ENCODE measurements at regions not wholly inside any gene's neighbourhood (a gene's known extent, or its start where the extent isn't known, plus 50 kb on each side); places are given as distances from the start of the nearest gene placed in this dataset.

DNA sequence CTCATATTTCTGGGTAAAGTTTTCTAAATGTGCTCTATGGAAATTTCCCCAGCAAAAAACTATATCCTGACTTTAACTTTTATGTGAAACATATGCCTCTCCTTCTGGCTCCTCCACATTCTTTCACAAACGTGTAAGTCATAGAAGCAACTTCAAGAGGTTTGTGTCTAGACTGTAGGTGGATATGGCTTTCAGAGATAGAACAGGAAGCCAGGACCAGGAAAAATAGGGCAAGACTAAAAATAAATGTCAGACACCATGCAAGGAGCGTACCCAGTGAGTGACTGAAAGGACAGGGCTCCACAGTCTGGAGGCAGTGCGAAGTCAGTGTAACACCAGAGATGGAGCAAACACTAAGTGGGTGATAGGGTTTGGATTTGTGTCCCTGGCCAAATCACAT lies 240.7 kb downstream of the COX7C start:
- H3K9me3 Mint-ChIP-seq (ENCODE audit: insufficient read depth) = no peaks in the 10 kb centered on the region
- POLR2A ChIA-PET = interaction anchor here (0.6 kb wide), 1 partner anchor 67 kb away, joined by 4 read pairs; no protein-coding TSS in a partner anchor

DNA sequence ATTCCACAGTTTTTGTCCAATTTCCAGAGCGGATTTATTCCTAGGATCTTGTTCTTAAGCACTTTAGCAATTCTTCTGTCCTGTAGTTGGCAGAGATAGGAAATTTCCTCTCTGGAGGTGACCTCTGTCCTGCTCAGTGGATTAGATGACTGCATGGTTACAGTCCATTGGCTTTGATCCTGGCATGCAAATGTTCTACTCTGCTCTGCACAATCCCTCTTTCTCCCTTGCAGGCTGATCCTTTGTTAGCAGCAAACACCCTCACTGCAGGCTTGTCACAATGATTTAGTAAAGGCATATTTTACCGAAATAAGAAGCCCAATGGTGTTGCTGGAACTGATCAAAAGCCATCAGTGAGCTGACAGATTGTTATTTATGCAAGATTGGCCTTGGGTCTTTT lies 243.8 kb downstream of the COX7C start:
- no peaks in the 10 kb centered on the region for H3K9me3 Mint-ChIP-seq (ENCODE audit: insufficient read depth)
- ATAC-seq (no peak), DNase-seq (no peak)
- H3K4me1 Mint-ChIP-seq (ENCODE audit: low read depth) = no peaks in the 10 kb centered on the region
- H3K4me3 Mint-ChIP-seq = no peak overlapping the region
- ChIA-PET POLR2A (no interaction called here), CTCF (no interaction called here)
- no peak overlapping the region for H3K27ac Mint-ChIP-seq
- no peaks in the 10 kb centered on the region for H3K36me3 Mint-ChIP-seq (ENCODE audit: low read depth)
- peaks cover 10% of the 10 kb centered on the region for H3K27me3 Mint-ChIP-seq (ENCODE audit: low read depth)

More for the DNA sequence above, 240.7 kb downstream of the COX7C start:
- Mint-ChIP-seq H3K4me1 (ENCODE audit: low read depth) (no peaks in the 10 kb centered on the region), H3K4me3 (no peak overlapping the region), H3K27ac (no peak overlapping the region), H3K27me3 (ENCODE audit: low read depth) (peaks cover 8% of the 10 kb centered on the region), H3K36me3 (ENCODE audit: low read depth) (no peaks in the 10 kb centered on the region)
- CTCF ChIA-PET = no interaction called here
- DNase-seq = no peak
- ATAC-seq = no peak

DNA sequence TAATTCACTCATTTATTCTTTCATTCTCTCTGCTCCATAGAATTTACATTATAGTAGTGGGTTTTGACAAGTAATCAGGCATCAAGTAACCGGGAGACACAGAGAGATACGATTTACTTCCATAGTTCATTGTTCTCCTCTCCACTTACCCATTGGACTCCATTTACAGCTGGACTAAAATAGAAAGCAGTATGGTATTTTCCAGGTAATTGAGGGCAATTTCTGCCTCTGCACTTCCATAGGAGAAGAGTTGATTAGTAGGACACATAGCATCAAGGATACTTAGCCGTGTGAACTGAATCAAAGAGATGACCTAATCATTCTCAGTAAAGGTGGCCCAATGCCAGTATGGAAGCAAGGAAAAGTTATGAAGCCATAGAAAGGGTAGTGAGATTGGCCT lies 244.4 kb downstream of the COX7C start:
- DNase-seq = no peak
- no peak for ATAC-seq

DNA sequence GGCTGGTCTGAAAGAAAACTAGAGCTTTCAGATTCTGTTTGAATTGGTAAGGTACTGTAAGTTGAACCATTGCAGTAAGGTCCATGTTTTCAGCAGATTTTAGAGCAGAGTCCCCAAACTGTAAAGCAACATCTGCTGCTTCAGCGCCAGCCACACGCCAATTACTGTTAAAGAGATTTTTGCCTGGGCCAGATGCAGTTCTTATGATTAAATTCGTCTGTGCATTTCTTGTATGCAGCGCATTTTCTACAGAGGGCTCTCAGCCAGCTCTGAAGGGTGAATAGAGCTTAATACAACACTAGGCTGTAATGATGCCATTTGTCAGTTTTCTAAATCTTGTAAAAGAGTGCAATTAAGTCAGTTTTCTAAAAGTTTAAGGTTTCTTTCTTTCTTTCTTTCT lies 246.3 kb downstream of the COX7C start:
- H3K27ac Mint-ChIP-seq = no peak overlapping the region
- H3K4me1 Mint-ChIP-seq (ENCODE audit: low read depth) = no peaks in the 10 kb centered on the region
- POLR2A ChIA-PET = no interaction called here
- ATAC-seq = no peak
- CTCF ChIA-PET = no interaction called here
- DNase-seq = no peak
- no peak overlapping the region for H3K4me3 Mint-ChIP-seq
- peaks cover 13% of the 10 kb centered on the region for H3K27me3 Mint-ChIP-seq (ENCODE audit: low read depth)
- H3K9me3 Mint-ChIP-seq (ENCODE audit: insufficient read depth) = no peaks in the 10 kb centered on the region
- H3K36me3 Mint-ChIP-seq (ENCODE audit: low read depth) = no peaks in the 10 kb centered on the region

More for the DNA sequence above, 244.4 kb downstream of the COX7C start:
- no peak overlapping the region for H3K27ac Mint-ChIP-seq
- CTCF ChIA-PET = no interaction called here
- H3K4me3 Mint-ChIP-seq = no peak overlapping the region
- POLR2A ChIA-PET = no interaction called here
- H3K36me3 Mint-ChIP-seq (ENCODE audit: low read depth) = no peaks in the 10 kb centered on the region
- no peaks in the 10 kb centered on the region for H3K9me3 Mint-ChIP-seq (ENCODE audit: insufficient read depth)
- no peaks in the 10 kb centered on the region for H3K4me1 Mint-ChIP-seq (ENCODE audit: low read depth)
- peaks cover 10% of the 10 kb centered on the region for H3K27me3 Mint-ChIP-seq (ENCODE audit: low read depth)

DNA sequence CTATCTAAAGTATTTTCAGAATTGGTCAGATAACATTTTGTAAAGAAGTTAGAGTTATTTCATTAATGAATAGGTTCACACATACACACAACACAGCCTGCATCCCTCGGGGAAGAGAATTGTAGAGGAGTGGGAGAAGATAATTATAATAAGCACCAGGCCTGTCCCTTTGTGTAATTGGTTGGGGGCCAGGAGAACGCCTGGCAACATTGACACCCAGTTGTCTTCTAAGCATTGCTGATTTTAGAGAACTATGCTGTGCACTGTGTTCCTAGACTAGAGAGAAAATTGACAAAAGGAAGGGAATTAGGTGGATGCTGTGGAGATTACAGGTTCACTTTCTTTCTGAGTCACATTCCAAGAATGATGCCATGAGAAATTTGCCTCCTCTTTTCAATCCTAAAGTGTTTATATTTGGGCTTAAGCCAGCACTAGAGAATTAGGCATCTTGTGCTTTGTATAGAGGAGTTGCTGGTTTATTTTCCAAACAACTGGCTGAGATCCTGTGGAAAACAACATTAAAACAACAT lies 247.6 kb downstream of the COX7C start:
- POLR2A ChIA-PET = no interaction called here
- Mint-ChIP-seq H3K27me3 (ENCODE audit: low read depth) (peaks cover 15% of the 10 kb centered on the region), H3K4me3 (no peak overlapping the region), H3K27ac (no peak overlapping the region), H3K36me3 (ENCODE audit: low read depth) (no peaks in the 10 kb centered on the region), H3K4me1 (ENCODE audit: low read depth) (no peaks in the 10 kb centered on the region), H3K9me3 (ENCODE audit: insufficient read depth) (no peaks in the 10 kb centered on the region)
- CTCF ChIA-PET = no interaction called here
- ATAC-seq (no peak), DNase-seq (no peak)

DNA sequence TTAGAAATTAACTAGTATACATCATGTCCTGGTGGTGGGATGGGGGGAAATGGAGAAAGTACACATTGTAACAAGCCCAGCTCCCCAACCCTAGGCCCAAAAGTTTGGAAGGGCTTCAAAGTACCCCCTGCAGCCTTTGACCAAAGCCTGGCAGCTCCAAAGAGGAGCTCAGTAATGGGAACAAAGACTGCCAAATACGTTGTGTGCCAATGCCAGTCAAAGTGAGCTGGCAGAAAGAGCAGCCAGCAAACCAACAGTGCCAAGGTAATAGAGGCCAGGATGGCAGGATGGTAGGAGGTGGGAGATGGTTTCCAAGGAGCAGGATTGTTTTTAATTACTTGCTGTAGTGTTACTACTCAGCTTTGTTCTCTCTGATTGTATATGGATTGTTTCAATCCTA lies 248.3 kb downstream of the COX7C start:
- ATAC-seq (no peak), DNase-seq (no peak)
- Mint-ChIP-seq H3K9me3 (ENCODE audit: insufficient read depth) (no peaks in the 10 kb centered on the region), H3K36me3 (ENCODE audit: low read depth) (no peaks in the 10 kb centered on the region), H3K27me3 (ENCODE audit: low read depth) (peaks cover 15% of the 10 kb centered on the region), H3K4me1 (ENCODE audit: low read depth) (no peaks in the 10 kb centered on the region), H3K27ac (no peak overlapping the region), H3K4me3 (no peak overlapping the region)
- ChIA-PET CTCF (no interaction called here), POLR2A (no interaction called here)

DNA sequence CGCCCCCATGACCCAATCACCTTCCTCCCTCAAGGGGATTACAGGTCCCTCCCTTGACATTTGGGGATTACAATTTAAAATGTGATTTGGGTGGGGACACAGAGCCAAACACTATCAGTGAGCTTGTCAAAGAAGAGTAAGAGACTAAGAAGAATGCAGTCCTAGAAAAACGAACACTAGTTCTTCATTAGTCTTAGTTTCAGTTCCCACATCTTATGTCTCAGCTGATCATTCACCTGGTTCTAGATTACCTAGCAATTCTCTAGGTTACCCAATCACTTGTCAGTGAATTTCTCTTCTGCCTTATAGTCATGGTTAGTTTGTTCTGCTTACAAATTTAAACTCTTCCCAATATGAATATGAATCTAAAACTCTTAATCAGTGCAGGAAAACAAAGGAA lies 251.5 kb downstream of the COX7C start:
- Mint-ChIP-seq H3K36me3 (ENCODE audit: low read depth) (no peaks in the 10 kb centered on the region), H3K27me3 (ENCODE audit: low read depth) (peaks cover 8% of the 10 kb centered on the region), H3K4me3 (no peak overlapping the region), H3K9me3 (ENCODE audit: insufficient read depth) (no peaks in the 10 kb centered on the region), H3K27ac (no peak overlapping the region), H3K4me1 (ENCODE audit: low read depth) (no peaks in the 10 kb centered on the region)
- POLR2A ChIA-PET = no interaction called here
- CTCF ChIA-PET = no interaction called here
- ATAC-seq = no peak
- no peak for DNase-seq

DNA sequence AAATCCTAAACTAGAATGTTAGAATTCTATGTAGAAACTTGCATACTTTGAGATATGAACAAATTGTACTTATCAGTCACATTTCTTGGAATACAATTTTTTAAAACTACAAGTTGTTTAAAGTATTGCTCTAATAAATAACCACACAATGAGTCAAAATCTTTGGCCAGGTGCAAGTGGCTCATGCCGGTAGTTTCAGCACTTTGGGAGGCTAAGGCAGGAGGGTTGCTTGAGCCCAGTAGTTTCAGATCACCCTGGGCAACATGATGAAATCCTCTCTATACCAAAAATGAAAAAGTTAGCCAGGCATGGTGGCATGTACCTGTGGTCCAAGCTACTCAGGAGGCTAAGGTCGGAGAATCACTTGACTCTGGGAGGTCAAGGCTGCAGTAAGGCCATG lies 257.8 kb downstream of the COX7C start:
- ChIA-PET POLR2A (no interaction called here), CTCF (no interaction called here)
- peaks cover 9% of the 10 kb centered on the region for H3K27me3 Mint-ChIP-seq (ENCODE audit: low read depth)
- no peak overlapping the region for H3K27ac Mint-ChIP-seq
- no peak overlapping the region for H3K4me3 Mint-ChIP-seq
- no peak for DNase-seq
- no peaks in the 10 kb centered on the region for H3K9me3 Mint-ChIP-seq (ENCODE audit: insufficient read depth)
- no peak for ATAC-seq
- H3K36me3 Mint-ChIP-seq (ENCODE audit: low read depth) = no peaks in the 10 kb centered on the region
- H3K4me1 Mint-ChIP-seq (ENCODE audit: low read depth) = no peaks in the 10 kb centered on the region

DNA sequence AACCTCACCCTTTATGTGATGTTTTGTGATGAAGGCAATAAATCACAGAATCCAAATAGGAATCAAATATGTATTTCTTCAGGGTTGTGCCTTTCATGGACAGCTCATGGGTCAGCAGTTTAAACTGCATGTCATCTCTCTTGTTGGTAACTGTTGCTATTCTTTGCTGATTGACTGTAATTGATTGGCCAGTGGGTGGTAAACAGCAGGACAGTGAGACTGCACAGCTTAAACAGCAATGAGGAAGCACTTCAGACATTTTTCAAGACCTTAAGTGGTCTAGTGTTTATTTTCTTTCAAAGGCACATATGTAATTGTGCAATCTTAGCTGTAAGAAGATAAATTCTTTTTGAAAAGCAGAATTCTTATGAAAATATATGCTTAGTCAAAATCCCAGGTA lies 260.5 kb downstream of the COX7C start:
- Mint-ChIP-seq H3K4me1 (ENCODE audit: low read depth) (no peaks in the 10 kb centered on the region), H3K36me3 (ENCODE audit: low read depth) (no peaks in the 10 kb centered on the region), H3K27ac (no peak overlapping the region), H3K4me3 (no peak overlapping the region), H3K9me3 (ENCODE audit: insufficient read depth) (no peaks in the 10 kb centered on the region), H3K27me3 (ENCODE audit: low read depth) (peaks cover 9% of the 10 kb centered on the region)
- ATAC-seq (no peak), DNase-seq (no peak)
- ChIA-PET CTCF (interaction anchor here (5.2 kb wide), 1 partner anchor 90 kb away, joined by 37 read pairs; no protein-coding TSS in a partner anchor), POLR2A (no interaction called here)

DNA sequence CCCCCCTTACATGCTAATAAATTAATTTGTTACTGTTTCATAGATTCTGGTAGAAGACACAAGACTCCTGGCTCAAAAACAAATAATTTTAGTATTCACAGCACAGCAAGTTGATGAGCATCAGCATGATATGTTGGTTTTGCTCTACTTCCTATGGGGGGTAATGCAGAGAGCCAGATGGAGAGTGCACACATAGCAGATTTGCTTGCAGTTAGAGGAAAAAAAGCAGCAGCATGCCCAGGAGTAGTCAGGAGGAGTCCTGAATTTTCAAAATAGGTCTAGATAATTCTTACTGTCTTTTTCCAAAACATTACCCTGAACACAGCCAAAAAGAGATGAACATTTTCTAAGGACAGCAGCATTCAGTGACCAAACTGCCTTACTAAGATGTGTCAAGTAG lies 261.3 kb downstream of the COX7C start:
- Mint-ChIP-seq H3K36me3 (ENCODE audit: low read depth) (no peaks in the 10 kb centered on the region), H3K4me3 (no peak overlapping the region), H3K4me1 (ENCODE audit: low read depth) (no peaks in the 10 kb centered on the region), H3K27me3 (ENCODE audit: low read depth) (peaks cover 9% of the 10 kb centered on the region), H3K27ac (no peak overlapping the region), H3K9me3 (ENCODE audit: insufficient read depth) (no peaks in the 10 kb centered on the region)
- DNase-seq = no peak
- no peak for ATAC-seq
- ChIA-PET POLR2A (no interaction called here), CTCF (interaction anchor here (2.6 to 5.2 kb wide), 2 partner anchors 89 to 133 kb away, joined by 23 to 37 read pairs; no protein-coding TSS in a partner anchor)

DNA sequence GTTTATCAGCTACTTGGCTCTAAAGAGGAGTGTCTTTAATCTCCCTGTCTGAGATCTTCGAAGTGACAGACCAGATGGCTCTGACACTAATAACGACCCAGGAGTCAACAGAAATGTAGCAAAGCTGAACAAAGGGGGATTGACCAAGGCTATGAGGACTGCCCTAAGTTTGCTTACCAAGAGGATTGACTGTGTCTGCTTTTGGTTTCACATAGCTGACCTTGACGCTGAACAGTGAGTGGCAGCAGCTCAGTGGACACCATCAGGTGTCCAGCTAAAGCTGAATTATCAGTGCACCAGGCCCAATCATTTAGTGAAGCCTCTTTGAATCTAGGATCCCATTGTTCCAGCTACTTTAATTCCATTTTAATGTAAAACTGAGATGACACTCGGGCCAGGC lies 262.6 kb downstream of the COX7C start:
- H3K4me3 Mint-ChIP-seq = no peak overlapping the region
- no peak overlapping the region for H3K27ac Mint-ChIP-seq
- ATAC-seq = no peak
- ChIA-PET CTCF (interaction anchor here (0.6 to 5.2 kb wide), 19 partner anchors 10 to 650 kb away, joined by 3 to 37 read pairs (median 4); no protein-coding TSS in a partner anchor), POLR2A (no interaction called here)
- no peaks in the 10 kb centered on the region for H3K4me1 Mint-ChIP-seq (ENCODE audit: low read depth)
- peaks cover 7% of the 10 kb centered on the region for H3K27me3 Mint-ChIP-seq (ENCODE audit: low read depth)
- no peaks in the 10 kb centered on the region for H3K36me3 Mint-ChIP-seq (ENCODE audit: low read depth)
- H3K9me3 Mint-ChIP-seq (ENCODE audit: insufficient read depth) = no peaks in the 10 kb centered on the region
- no peak for DNase-seq

DNA sequence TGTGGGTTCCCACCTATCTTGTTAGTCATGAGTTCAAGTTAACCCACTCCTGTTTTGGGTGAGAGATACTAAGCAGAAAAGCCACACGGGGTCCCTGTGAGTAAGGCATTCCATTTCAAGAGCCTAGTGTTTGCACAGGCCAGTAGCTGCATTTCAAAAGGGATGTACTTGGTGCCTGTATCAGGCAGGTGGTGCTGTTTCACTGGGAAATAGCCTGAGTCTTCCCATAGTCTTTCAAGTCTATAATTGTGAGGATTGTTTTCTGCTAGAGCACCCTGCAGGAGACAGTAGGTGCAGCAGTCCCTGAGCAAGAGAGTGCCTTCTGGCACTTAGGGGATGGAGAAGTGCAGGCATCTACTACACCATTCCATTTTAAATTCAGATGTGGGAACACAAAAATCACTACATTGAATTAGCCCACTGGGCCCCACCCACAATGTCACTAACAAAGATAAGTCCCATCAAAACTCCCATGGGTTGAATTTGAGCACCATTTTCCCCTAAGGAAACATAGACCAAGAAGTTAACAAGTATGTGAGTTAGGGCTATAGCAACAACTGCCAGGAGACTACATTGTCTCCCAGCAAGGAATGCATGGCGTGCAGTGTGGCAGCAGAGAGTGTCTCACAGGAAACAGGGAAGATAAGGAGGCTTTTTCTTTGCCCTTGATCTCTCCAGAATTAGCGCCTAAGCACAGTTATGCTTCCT lies 263.2 kb downstream of the COX7C start:
- CTCF ChIA-PET = interaction anchor here (0.6 to 5.2 kb wide), 18 partner anchors 10 to 519 kb away, joined by 3 to 37 read pairs (median 4); no protein-coding TSS in a partner anchor
- peak; percentile 64 for DNase-seq
- POLR2A ChIA-PET = no interaction called here
- H3K4me1 Mint-ChIP-seq (ENCODE audit: low read depth) = no peaks in the 10 kb centered on the region
- H3K27ac Mint-ChIP-seq = no peak overlapping the region
- H3K9me3 Mint-ChIP-seq (ENCODE audit: insufficient read depth) = no peaks in the 10 kb centered on the region
- H3K4me3 Mint-ChIP-seq = no peak overlapping the region
- peak; percentile 90 for ATAC-seq
- H3K36me3 Mint-ChIP-seq (ENCODE audit: low read depth) = no peaks in the 10 kb centered on the region
- H3K27me3 Mint-ChIP-seq (ENCODE audit: low read depth) = peaks cover 7% of the 10 kb centered on the region

Measured in activated CD8-positive, alpha-beta T cell treated with anti-CD3 and anti-CD28 coated beads, Interleukin-2, amount 10 ng/mL, durations not matched to agents 7 days and 5 days (primary cell).